Neural cell (in vitro differentiated cells): ENCODE measurements at regions not wholly inside any gene's neighbourhood (a gene's known extent, or its start where the extent isn't known, plus 50 kb on each side); places are given as distances from the start of the nearest gene placed in this dataset.

Experiments
- H2AFZ ChIP-seq: fragments of 200-600, 300-800 bp; sonication (generic), shearing (Covaris generic); 2 replicates; pipeline ENCODE4 v1.6.0; 2014; ENCODE audit warnings: low read depth, mild to moderate bottlenecking, antibody characterized with exemption, low read length, moderate library complexity
- H3F3A ChIP-seq: fragments of 200-600 bp; shearing (Covaris generic); 2 replicates; pipeline ENCODE4 v1.6.1; 2016; ENCODE audit warnings: mild to moderate bottlenecking, moderate library complexity, mixed read lengths, antibody characterized with exemption, low read length; ENCODE audit not compliant: insufficient read depth, poor library complexity, severe bottlenecking
- H3K27ac ChIP-seq: fragments of 200-600, 300-800 bp; sonication (generic), shearing (Covaris generic); 2 replicates; pipeline ENCODE4 v1.5.1; 2014; ENCODE audit warnings: mild to moderate bottlenecking, low read length, moderate library complexity
- H3K27me3 ChIP-seq: fragments of 300-800, 200-600 bp; sonication (generic), shearing (Covaris generic); 2 replicates; pipeline ENCODE4 v1.6.0; 2014; ENCODE audit warnings: mild to moderate bottlenecking, low read depth, low read length, moderate library complexity; ENCODE audit not compliant: insufficient read depth
- H3K36me3 ChIP-seq: fragments of 300-800, 200-600 bp; sonication (generic), shearing (Covaris generic); 2 replicates; pipeline ENCODE4 v1.5.1; 2014; ENCODE audit warnings: mild to moderate bottlenecking, antibody characterized with exemption, low read length, moderate library complexity; ENCODE audit not compliant: insufficient read depth
- H3K4me2 ChIP-seq: fragments of 300-800, 200-600 bp; sonication (generic), shearing (Covaris generic); 2 replicates; pipeline ENCODE4 v1.6.0; 2014; ENCODE audit warnings: mild to moderate bottlenecking, low read length
- H3K4me3 ChIP-seq: fragments of 300-800, 200-600 bp; sonication (generic), shearing (Covaris generic); 2 replicates; pipeline ENCODE4 v1.5.1; 2014; ENCODE audit warnings: mild to moderate bottlenecking, low read length, moderate library complexity
- H3K79me2 ChIP-seq: fragments of 200-600 bp; shearing (Covaris generic); replicated peaks from 2 replicates; pipeline ENCODE4 v1.6.0; 2014; ENCODE audit warnings: mild to moderate bottlenecking, low read length, moderate library complexity; ENCODE audit not compliant: insufficient read depth
- H3K9ac ChIP-seq: fragments of 300-800, 200-600 bp; sonication (generic), shearing (Covaris generic); 2 replicates; pipeline ENCODE4 v1.6.1; 2016; ENCODE audit warnings: mild to moderate bottlenecking, low read length, mixed read lengths
- H3K9me2 ChIP-seq: fragments of 200-600 bp; shearing (Covaris generic); 2 replicates; pipeline ENCODE4 v1.6.1; 2016; ENCODE audit warnings: mild to moderate bottlenecking, low read length, mixed read lengths; ENCODE audit not compliant: insufficient read depth
- H3K9me3 ChIP-seq: fragments of 200-600, 300-800 bp; sonication (generic), shearing (Covaris generic); 2 replicates; pipeline ENCODE4 v1.6.1; 2016; ENCODE audit warnings: mild to moderate bottlenecking, mixed run types, low read length, moderate library complexity, mixed read lengths
- H4K20me1 ChIP-seq: fragments of 200-600 bp; shearing (Covaris generic); 2 replicates; pipeline ENCODE4 v1.6.1; 2016; ENCODE audit warnings: mild to moderate bottlenecking, mixed run types; ENCODE audit not compliant: insufficient read depth
- CTCF ChIP-seq: fragments of 450-650 bp; IDR thresholded peaks from 2 replicates; pipeline ENCODE4 v1.5.1; 2014; ENCODE audit warnings: antibody characterized with exemption, mild to moderate bottlenecking, moderate library complexity; ENCODE audit not compliant: poor library complexity, severe bottlenecking
- EP300 ChIP-seq: fragments of 450-650 bp; conservative IDR thresholded peaks from 2 replicates; pipeline ENCODE4 v1.6.1; 2014; ENCODE audit warnings: antibody characterized with exemption, mild to moderate bottlenecking, moderate library complexity; ENCODE audit not compliant: poor library complexity, severe bottlenecking
- EZH2 ChIP-seq: fragments of 200-600, 300-800 bp; shearing (Covaris generic), sonication (generic); IDR thresholded peaks from 2 replicates; pipeline ENCODE4 v1.6.1; 2014; ENCODE audit warnings: antibody characterized with exemption, low read length, borderline replicate concordance, mild to moderate bottlenecking; ENCODE audit not compliant: insufficient read depth, poor library complexity, severe bottlenecking
- MXI1 ChIP-seq: fragments of 450-650 bp; conservative IDR thresholded peaks from 2 replicates; pipeline ENCODE4 v1.6.1; 2014; ENCODE audit warnings: antibody characterized with exemption, mild to moderate bottlenecking; ENCODE audit not compliant: poor library complexity, severe bottlenecking
- POLR2AphosphoS5 ChIP-seq: IDR thresholded peaks from 2 replicates; pipeline ENCODE4 v1.6.1; 2012
- RAD21 ChIP-seq: fragments of 450-650 bp; conservative IDR thresholded peaks from 2 replicates; pipeline ENCODE4 v1.6.1; 2014; ENCODE audit warnings: antibody characterized with exemption, mild to moderate bottlenecking, moderate library complexity
- REST ChIP-seq: IDR thresholded peaks from 2 replicates; pipeline ENCODE4 v1.6.1; 2012; ENCODE audit warnings: borderline replicate concordance
- SMC3 ChIP-seq: fragments of 450-650 bp; conservative IDR thresholded peaks from 2 replicates; pipeline ENCODE4 v1.6.1; 2014; ENCODE audit warnings: antibody characterized with exemption, mild to moderate bottlenecking, moderate library complexity; ENCODE audit not compliant: poor library complexity
- TAF1 ChIP-seq: IDR thresholded peaks from 2 replicates; pipeline ENCODE4 v1.6.1; 2012; ENCODE audit warnings: low read depth

GRCh38 chr11:112812729-112813128 is 148.5 kb upstream of the NCAM1 start:
- Histone ChIP-seq H3K9me2 (no peaks in the 10 kb centered on the region), H3K9me3 (no peaks in the 10 kb centered on the region), H4K20me1 (no peaks in the 10 kb centered on the region), H3K4me3 (no peak overlapping the region), H2AFZ (no peak overlapping the region), H3K27ac (no peak overlapping the region), H3K9ac (no peak overlapping the region), H3K27me3 (no peaks in the 10 kb centered on the region), H3K79me2 (no peaks in the 10 kb centered on the region), H3F3A (no peaks in the 10 kb centered on the region), H3K4me2 (no peak overlapping the region), H3K36me3 (no peaks in the 10 kb centered on the region)
- TF ChIP-seq REST, result no peak
- no peak for TF ChIP-seq TAF1
- TF ChIP-seq EZH2, result no peak
- TF ChIP-seq POLR2AphosphoS5, result no peak
- TF ChIP-seq MXI1, result no peak
- TF ChIP-seq SMC3, result no peak
- no peak for TF ChIP-seq CTCF
- TF ChIP-seq EP300, result no peak
- TF ChIP-seq RAD21, result no peak

GRCh38 chr11:112814168-112814567 is 147.1 kb upstream of the NCAM1 start:
- no peaks in the 10 kb centered on the region for H3K9me3 ChIP-seq
- H3K79me2 ChIP-seq, result no peaks in the 10 kb centered on the region
- no peaks in the 10 kb centered on the region for H3F3A ChIP-seq
- no peaks in the 10 kb centered on the region for H4K20me1 ChIP-seq
- H3K27ac ChIP-seq, result no peak overlapping the region
- no peak overlapping the region for H3K9ac ChIP-seq
- no peak overlapping the region for H2AFZ ChIP-seq
- H3K4me2 ChIP-seq, result no peak overlapping the region
- H3K4me3 ChIP-seq, result no peak overlapping the region
- TF ChIP-seq EZH2 (no peak), CTCF (no peak), RAD21 (no peak), REST (no peak), POLR2AphosphoS5 (no peak), SMC3 (no peak), EP300 (no peak), MXI1 (no peak), TAF1 (no peak)
- no peaks in the 10 kb centered on the region for H3K9me2 ChIP-seq
- no peaks in the 10 kb centered on the region for H3K27me3 ChIP-seq
- no peaks in the 10 kb centered on the region for H3K36me3 ChIP-seq
